ENCODE measurements at regions not wholly inside any gene's neighbourhood (a gene's known extent, or its start where the extent isn't known, plus 50 kb on each side); places are given as distances from the start of the nearest gene placed in this dataset.

DNA sequence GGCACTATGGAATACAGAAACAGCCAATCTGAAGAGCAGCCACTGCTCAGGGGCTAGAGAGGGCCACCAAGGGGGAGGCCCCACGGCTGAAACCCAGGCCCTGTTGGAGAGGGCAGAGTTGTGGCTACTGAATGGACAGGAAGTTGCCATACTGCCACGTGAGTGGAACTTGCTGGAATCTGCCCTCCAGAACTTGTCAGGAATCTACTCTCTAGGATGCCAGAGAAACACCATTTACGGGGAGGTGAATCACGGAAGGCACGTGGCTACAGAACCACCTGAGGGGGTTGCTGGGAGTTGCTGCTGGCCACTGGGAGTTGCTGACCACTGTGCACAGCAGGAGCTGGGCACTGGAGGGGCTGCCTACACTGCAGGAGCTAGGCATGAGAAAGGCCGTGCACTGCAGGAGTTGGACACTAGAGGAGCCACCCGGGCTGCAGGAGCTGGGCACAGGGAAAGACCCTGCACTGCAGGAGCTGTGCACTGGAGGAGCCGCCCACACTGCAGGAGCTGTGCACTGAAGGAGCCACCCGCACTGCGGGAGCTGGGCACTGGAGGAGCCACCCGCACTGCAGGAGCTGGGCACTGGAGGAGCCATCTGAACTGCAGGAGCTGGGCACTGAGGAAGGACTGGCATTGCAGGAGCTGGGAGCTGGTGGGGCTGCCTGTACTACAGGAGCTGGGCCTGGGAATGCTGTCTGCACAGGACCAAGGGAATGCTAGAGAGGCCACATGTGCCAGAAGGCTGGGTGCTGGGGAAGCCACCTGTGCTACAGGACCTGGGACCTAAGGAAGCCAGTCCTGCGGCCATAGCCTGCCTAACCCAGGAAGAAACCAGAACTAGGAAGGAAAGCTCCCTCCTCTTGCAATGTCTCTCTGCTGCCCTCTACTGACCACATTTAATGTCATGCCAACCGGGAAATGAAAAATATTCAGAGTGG lies 343.4 kb downstream of the MATN1 start:
- DNase-seq (ENCODE audit: low spot score) = peak; percentile 59

DNA sequence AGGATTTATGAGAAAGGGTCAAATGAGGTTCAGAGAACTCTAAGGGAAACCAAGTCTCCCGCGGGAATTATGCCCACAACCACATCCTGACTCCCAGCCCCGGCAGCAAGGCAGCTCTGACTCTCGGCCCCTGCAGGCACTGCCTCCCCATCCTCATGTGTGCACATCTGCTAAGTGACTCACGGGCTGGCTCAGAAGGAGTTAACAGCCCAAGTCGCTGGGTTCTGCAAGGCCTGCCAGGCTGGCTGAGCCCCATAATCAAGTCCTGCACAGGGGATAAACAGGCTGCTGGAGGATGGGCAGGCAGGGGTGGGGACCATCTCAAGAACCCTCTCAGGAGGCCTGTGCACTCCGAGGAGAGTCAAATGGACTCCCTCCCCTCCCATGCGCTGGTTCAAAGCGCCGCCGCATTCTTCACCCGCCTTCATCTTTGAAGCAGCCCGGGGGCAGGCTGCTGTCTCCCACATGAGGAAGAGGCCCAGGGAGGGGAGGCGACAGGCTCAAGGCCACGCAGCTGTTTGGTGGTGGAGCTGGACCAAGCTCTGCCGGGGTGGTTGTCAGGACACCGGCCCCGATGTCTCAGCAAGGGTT lies 344.3 kb downstream of the MATN1 start:
- no peak for DNase-seq (ENCODE audit: low spot score)

DNA sequence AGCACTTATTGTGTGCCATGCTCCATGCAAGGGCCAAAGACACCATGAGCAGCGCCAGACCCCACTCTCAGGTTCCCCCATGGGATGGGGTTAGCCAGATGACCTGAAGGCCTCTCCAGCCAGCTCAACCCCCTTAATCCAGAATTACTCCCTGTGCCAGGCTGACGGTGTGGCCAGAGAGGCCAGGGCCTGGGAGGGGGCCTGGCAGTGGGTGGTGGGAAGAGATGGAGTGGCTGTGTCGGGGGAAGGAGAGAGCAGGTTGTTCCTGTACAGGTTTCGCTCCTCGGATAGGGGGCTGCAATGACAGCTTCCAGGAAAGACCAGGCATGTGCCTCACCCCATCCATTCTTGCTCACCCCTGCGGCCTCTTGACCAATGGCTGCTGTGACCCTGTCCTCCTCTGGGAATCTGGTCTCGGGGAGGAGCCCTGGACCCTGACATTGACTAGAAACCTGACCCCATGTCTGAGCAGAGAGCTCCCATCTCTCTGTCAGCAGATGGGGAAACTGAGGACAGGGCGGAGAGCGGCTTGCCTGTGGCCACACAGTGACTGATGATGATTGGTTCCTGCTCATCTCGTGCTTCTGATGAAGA lies 345.3 kb downstream of the MATN1 start:
- no peak for DNase-seq (ENCODE audit: low spot score)

DNA sequence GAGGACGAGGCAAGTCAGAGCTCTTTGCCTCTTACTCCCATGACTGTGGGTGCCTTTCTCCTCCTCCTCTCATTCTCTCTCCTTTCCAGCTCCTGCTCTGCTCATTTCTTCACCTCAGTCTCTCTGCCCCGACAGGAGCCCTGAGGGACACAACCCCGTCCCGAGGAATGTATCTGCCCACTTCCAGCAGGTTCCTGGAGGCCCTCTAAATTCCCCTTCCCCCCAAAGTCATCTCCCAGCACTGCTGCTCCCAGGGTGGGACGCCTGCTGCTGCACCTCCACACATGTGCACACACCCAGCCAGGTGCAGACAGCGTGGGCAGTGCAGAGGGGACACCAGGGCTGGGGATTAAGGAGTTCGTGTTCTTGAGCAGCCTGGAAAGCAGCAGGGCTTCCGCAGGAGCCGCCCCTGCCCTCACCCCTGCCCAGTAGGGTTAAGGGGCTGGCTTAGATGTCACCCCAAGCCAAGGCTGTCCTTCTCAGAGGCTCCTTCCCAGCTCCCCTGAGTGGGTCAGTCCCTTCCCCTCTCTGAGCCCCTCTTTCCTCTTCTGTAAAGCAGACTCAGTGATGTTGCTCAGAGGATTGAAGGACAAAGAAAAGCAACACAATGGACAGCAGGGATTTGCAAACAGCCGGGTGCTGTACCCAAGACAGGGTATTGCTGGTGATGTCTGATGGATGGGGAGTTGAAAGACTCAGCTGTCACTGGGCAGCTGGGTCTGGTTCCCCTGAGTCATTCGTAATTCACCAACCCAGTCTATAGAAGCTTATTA lies 346.0 kb downstream of the MATN1 start:
- no peak for DNase-seq (ENCODE audit: low spot score)

DNA sequence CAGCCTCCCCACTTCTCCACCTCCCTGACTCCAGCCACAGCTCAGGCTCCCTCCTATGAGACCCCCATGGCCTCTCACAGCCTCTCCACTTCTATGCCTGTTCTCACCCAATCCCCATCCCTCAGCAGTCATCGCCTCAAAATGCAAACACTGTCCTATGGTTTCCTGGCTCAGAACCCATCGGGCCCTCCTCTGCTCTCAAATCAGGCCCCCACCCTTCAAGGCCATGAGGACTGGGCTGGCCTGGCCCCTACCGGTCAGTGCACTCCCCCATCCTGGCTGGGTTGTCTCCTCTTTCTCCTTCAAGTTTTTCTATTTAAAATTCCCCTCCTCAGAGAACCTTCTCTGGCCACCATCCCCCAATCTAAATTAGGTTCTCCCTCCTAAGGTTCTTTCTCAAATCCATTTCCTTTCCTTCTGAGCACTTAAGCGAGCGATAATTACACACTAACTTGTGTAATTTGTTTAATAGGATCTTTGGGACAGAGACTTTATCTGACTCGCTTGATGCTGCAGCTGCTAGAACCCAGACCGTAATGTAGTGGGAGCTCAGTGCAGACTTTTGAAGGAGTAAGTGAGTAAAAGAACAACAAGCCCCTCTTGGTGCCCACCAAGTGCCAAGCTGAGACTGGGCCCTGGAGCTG lies 347.2 kb downstream of the MATN1 start:
- DNase-seq (ENCODE audit: low spot score) = no peak

DNA sequence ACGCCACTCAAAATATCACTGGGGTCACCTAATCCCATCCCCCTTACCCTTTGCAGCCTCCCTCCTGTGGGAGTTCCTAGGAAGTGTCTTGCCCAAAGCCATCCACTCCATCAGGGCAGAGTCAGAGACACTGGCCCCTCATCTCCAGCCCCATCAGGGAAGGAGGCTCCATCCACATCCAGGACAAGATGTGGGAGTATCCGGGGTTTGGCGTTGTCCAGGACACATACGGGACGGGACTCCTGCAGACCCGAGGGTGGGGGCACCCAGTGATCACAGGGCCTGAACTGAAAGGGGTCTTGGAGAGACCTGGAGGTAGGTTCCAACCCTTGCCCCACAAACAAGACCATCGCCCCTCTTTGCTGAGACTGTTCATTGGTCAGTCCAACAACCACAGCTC lies 348.2 kb downstream of the MATN1 start:
- no peak for DNase-seq (ENCODE audit: low spot score)

DNA sequence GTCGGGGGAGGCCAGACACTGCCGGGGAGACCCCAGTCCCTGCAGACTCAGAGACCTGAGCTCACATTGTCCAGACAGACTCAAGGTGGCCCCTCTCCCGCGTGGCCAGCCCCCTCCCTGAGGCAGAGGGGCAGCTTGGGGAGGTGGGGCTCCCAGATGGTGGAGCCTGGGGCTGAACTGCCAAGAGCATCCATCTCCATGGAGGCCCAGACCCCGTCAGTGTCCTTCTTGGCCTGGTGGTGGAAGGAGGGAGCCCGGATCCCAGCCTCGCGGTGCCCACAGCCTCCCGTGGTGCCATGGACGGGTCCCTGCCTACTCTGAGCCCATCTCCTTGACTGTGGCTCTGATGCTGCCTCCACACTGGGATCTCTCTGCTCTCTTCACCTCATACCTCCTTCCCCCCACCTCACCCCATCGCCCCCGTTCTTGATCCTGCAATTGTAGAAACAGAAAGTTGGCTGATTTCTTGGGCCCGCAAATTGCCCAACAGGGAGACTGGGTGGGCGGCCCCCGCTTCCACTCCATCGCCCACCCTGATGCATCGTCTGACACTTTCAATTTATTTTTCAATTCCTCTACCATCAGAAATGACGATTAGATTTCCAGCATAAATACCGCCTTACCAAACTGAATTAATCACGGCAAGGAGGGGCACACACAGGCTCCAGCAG lies 348.9 kb downstream of the MATN1 start:
- no peak for DNase-seq (ENCODE audit: low spot score)

DNA sequence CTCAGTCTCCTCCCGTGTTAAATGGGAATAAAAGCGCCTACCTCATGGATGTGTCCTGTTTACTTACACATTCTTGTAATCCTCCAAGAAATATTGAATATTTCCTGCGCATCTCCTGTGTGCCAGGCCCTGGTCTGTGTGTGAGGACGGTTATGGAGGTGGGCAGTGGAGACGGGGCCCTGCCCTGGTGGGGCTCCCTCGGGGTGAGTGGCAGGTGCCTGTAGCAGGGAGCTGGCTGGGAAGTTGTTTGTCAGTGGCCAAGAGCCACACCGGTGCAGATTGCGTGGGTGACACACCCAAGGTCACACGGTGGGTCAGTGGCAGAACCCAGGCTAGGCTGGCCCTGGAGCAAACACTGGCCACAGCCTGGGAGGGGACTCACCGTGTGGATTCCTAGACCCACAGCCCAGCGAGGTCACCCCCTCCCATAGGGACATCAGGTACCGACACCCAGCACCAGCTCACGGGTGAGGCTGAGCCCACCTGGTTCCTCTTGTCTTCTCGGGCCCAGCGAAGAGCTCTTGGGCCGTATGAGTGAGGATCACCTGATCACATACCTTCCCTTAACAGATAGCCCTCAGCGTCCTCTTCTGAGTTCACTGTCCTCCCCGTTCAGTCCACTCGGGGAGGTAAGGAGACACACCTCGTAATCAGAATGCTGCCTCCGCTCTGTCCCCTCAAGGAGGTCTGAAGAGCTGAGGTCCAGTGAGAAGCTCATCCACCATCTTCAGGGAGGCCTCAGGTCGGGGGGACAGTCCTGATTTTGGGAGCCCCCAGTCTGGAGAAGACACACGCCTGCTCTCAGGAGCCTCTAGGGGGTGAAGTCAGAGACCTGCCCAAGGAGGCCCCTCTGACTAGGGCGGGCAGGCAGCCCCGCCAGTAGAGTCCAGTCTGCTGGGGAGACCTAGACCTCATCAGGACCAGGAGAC lies 349.6 kb downstream of the MATN1 start:
- no peak for DNase-seq (ENCODE audit: low spot score)

DNA sequence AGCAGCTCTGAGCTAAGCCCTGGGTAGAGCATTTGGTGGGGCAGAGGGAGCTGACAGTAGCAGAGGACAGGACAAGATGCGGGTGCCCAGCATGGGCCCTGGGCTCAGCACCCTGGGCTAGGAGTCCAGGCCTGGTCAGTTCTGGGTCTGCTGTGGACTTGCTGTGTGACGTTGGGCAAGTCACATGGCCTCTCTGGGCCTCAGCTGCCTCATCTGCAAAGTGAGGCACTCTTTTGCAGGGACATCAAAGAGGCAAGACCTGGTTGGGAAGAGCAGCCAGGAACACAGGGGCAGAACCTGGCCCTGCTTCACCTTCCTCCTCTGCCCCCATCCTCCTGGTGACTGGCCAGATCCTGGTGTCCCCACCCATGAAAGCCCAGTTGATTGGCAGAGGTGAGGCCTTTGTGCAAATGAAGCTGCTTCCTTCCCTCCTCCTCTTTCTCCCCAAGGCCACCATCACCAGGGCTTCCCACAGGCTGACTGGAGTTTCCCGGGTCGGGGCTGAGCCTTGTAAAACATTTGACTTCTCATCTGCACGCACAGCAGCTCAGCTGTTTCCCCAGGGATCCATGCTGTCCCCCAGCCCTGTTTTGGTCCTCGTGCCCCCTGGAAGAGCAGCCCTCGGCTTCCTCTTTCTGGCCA lies 350.5 kb downstream of the MATN1 start:
- DNase-seq (ENCODE audit: low spot score) = no peak

DNA sequence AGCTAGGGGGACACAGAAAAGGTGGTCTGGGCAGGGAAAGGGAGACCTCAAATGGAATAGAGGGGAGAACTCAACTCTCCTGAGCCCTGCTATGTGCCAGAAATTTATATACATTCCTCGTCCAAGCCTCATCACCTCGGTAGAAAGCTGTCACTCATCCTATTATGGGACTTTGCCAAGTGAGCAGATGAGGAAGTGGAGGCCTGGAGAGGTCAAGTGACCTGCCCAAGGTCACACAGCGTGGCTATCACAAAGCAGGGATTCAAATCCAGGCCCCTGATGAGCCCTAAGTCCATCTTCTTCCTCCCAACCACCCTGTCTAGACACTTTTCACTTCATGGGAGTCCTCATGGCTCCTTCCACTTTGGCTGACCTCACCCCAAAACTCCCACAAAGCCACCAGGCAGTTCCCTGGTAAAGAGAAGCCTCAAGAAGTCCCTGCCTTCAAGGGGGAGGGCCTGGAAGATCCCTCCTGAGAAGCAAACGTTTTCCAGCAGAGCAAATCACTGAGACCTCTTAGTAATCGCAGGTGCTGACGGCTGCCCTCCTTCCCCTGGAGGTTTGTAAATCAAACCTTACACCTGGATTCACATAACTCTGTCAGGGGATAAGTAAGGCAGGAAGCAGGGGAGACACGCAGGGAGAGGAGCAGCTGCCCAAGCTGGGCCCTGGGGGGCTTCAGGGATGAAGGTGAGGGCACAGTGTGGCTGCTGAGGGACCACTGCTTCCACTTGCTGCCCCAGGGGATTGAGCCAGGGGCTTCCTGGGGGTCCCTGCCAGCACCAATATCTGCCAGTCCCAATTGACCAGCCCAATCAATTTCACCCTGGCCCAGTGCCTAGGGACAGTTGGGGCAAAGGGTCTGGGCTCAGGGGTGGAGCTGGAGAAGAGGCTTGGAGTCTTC lies 351.2 kb downstream of the MATN1 start:
- no peak for DNase-seq (ENCODE audit: low spot score)

DNA sequence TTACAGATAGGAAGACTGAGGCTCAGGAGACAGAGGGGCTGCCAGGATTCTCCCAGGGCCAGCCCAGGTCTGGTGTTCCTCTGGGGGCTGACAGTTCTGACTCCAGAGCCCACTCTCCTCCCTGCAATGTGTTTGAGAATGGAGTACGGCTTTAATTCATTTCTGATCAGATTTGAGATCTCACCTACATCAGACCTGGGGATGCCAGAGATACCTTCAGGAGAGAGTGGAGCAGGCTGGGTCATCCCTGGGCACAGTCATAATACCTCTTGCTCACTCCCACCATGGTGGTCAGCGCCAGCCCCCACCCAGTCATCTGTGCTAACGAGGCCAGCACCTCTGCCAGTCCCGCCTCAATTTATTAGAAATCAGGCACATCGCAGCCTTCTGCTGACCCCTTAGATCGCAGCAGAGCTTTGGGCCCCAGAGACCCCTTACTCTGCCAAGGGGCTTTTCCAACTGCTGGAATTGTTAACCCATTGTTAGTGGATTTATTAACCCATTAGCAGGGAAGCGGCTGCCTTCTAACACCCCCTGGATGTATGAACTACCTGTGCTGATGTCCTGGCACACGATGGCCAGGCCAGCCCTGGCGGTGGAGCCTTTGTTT lies 352.1 kb downstream of the MATN1 start:
- no peak for DNase-seq (ENCODE audit: low spot score)

DNA sequence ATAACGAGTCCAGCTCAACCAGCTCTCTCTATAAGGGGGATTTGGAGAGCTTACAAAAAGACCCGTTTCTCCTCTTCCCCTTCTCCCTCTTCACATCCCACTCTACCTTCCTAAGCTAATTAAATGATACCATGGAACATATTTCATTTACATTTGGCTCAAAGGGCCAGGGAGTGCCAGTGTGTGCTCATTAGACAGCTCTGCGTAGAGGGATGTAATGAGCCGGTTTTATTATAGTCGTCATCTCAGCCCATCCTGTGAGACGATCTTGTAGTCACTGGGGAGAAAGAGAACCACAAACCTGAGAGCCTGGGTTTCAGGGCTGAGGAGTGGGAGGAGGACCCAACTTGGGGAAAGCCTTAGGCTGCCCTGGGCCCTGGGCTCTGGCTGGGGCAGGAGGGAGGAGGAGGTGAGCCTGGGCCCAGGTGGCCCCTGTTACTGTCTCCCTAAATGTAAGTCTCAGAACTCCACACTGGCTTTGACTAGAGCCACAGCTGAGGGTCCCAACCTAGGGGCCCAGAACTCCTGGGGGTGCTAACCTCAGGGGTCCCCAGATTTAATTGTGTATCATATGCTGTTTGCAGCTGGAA lies 354.6 kb downstream of the MATN1 start:
- DNase-seq (ENCODE audit: low spot score) = no peak

DNA sequence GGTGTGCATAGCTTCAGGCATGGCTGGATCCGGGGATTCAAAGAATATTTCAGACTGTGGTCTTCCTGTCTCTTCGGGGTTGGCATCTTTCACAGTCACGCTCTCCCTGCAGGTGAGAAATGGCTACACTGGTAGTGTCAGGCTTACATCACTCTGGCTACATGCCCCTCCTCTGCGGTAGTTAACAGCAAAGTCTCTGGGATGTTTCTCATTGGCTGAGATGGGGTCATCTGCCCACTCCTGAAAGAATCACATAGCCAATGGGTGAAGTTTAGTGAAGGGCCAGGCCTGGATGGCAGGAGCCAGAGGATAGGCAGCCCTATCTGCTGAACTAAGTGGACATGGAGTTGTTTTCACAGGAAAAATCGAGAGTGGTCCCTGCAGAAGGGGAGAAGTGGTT lies 356.5 kb downstream of the MATN1 start:
- no peak for DNase-seq (ENCODE audit: low spot score)

DNA sequence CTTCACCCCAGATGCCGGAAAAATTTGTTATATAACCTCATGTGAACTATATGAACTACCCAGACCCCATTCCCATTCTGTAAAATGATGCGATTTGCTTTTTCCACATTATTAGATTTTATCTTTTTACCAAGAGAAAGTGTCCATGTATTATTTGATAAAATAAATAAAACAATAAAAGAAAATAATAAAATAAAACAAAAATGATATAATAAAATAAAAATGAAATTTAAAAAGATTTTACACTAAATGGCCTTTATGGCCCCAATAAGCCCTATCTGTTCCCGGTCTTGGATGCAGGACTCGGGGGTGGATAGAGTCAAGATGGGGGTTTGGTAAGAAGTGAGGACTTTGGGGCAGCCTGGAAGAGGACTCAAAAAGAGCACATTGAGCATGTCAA lies 357.2 kb downstream of the MATN1 start:
- no peak for DNase-seq (ENCODE audit: low spot score)

DNA sequence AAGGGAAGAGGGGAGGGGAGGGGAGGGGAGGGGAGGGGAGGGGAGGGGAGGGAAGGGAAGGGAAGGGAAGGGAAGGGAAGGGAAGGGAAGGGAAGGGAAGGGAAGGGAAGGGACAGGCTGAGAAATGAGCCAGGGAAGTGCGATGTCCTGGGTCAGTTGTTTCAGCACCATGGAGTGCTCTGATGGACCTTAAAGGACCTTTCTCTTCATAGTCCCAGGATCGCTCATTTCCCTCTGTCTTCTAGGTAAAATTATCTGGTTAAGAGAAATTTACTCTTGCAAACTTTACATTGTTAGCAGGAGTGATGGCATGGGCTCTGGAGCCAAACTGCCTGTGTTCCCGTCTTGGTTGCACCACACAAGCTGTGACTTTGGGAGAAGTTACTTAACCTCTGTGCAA lies 357.8 kb downstream of the MATN1 start:
- DNase-seq (ENCODE audit: low spot score) = no peak

DNA sequence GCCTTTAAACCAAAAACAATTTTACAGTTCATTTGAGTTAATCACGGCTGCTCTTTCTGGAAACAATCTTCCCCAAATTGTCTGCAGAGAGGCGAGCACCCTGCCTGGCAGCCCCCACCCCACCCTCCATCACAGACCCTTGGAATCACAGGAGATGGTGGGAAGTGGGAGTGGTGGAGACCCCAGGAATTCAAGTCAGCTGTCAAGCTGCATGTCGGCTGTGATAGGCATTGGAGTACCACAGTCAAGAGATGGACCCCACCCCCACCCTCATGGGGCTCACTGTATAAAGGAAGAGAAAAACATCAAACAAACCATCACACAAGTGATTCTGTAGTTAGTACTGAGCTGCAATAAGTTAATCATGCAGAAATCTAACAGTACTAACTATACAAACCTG lies 360.4 kb downstream of the MATN1 start:
- DNase-seq (ENCODE audit: low spot score) = no peak

DNA sequence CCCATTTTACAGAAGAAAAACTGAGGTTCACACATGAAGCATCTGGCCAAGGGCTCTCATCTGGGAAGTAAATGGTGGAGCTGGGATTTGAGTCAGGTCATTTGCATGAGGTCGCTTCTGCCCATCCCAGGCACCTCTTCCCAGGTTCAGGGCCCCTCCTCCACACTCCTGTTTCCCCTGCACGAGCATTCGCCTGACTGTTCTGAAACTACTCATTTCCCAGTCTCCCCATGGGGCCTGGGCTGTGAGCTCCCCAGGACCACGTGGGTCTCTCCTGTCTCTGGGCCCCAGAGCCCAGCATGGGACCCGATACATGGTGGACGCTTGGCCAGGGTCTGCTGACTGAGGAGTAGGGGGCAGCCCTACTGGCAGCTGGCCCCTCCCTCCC lies 360.8 kb downstream of the MATN1 start:
- DNase-seq (ENCODE audit: low spot score) = no peak
